HPDE6-E6E7 (cell line): ENCODE measurements at regions not wholly inside any gene's neighbourhood (a gene's known extent, or its start where the extent isn't known, plus 50 kb on each side); places are given as distances from the start of the nearest gene placed in this dataset.
"Not testable (repeated sequence)": the region's sequence is repeated elsewhere in the genome, so short reads cannot be mapped to it uniquely, and the experiment has no call there.

Experiments used
- DNase-seq: peaks from one replicate; pipeline ENCODE4 v3.0.0; 2011; ENCODE audit warnings: missing footprints; ENCODE audit errors: extremely low spot score

DNA sequence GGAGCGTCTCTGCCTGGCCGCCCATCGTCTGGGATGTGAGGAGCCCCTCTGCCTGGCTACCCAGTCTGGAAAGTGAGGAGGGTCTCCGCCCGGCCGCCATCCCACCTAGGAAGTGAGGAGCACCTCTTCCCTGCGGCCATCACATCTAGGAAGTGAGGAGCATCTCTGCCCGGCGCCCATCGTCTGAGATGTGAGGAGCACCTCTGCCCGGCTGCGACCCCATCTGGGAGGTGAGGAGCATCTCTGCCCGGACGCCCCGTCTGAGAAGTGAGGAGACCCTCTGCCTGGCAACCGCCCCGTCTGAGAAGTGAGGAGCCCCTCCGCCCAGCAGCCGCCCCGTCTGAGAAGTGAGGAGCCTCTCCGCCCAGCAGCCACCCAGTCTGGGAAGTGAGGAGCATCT, 84.5 kb downstream of the IDS start:
- DNase-seq = not testable (repeated sequence)

DNA sequence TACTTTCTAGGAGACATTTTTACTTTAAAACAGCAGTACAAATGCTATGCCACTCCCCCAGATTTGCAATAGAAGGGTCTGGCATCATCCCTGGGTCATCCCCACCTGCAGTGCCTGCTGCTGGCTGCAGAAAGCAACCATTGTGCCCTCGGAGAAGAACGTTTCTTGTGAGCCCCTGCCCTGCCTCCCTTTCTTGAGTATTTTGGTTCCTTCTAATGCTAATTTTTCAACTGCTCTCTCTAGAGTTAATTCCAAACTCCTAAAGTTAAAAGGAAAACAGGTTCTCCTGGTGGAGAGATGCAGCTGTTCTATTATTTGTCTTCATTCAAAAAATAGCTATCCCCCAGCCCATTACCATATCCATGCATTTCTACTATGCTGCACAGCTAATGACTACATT, 107.1 kb downstream of the IDS start:
- no peak for DNase-seq

DNA sequence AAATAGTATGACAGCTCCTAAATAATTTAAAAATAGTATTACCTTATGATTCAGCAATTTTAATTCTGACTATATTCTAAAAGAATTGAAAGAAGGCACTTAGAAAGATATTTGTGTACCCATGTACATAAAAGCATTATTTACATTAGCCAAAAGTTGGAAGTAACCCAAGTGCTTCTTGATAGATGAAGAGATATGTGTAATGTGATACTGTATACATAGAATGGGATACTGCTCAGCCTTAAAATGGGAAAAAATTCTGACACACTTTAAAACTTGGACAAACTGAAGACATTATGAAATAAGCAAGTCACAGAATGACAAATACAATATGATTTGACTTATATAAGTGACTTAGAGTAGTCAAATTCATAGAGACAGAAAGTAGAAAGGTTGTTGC, 112.2 kb downstream of the IDS start:
- DNase-seq = no peak

DNA sequence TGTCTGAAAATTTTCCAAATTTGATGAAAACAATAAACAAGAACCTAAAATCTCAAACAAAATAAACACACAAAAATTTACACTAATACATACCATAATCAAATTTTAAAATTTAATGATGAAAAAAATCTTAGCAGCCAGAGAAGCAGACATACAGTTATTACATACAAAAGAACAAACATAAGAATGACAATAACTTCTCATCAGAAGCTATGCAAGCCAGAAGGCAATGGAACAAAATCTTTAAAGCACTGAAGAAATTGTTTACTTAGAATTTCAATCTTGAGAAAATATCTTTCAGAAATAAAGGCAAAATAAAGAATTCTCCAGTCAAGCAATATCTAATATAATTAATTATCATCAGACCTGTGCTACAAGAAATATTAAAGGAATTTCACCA, 121.3 kb downstream of the IDS start:
- DNase-seq = no peak

DNA sequence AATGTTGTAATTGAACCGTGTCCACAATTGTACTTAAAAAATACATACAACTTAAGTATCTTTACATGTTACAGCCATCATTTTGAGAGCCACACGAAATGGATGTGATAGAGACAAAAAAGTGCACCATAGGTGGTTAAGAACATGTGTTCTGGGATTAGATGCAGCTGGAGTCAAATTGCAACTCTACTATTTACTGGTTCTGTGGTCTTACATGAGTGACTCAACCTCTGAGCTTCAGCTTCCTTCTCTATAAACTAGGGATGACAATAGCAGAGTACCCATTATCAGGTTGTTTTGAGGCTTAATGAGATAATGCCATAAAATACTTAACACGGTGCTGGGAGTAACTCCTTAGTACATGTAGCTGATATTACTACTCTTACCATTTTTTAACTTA, 130.4 kb downstream of the IDS start:
- DNase-seq = no peak

DNA sequence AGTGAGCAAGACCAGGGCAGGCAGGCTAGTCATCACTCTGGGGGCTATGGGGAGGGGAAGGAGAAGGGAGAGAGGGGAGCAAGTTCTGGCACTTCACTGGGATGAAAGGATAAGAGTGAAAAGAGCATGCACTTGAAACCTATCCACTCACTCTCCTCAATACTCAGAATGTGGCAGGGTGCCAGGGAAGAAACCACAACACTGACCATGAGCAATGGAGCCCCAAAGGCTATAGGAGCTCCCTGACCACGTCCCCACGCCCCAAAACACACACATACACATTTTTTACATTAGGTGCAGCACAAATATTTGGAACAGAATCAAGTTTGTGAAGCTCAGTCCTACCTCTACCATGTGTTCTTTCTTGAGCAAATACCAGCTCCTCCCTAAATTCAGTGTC, 132.2 kb downstream of the IDS start:
- DNase-seq = no peak

DNA sequence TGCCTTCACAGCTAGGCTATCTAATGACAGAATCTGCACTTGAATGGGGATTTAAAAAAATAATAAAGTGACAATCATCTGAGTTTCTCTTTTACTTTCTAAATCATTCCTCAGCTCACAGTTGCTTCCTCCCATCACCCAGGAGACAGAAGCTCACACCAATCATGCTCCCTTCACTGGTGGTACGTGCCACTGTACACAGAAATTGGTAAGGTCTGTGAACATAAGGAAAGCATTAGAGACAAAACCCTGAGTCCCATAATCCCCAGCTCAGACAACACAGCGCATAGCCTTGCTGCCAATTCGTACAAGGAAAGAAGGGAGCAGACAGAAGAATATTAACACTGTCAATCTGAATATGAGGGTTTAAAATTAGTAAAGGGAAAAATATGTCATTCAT, 133.1 kb downstream of the IDS start:
- no peak for DNase-seq

DNA sequence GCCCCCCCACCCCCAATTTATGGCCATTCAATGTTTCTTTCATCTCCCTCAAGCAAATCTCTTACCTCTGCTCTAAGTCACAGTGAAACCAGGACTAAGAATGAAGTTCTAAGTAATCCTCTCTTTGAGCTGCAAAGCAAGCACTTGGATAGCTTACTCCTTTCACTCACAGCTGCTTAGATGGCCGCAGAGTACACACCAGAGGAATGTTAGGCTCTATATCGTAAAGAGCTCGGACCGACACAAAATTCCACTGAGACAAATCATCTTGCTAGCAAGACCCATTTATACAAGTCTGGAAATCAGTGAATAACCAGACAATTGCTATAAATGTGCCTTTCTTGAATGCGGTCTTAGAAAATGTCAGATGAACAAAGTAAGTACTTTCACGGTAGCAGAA, 135.0 kb downstream of the IDS start:
- DNase-seq = no peak

DNA sequence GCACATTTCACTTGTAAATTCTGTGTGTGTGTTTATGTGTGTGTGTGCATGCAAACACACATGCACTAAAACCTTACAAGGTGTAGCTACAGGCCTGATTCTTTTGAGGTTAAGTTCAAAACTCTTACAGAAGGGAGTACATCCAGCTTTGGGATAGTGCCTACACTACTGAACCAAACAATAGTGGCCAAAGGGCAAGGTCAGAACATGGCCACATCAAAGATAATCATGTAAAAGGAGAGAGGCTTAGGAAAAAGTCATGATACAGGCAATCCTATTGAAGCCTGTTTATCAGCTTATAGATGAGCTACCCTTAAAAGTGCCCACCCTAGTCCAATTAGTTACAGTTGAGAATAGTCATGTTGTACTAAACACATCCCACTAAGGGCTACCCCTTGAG, 139.6 kb downstream of the IDS start:
- DNase-seq = no peak

DNA sequence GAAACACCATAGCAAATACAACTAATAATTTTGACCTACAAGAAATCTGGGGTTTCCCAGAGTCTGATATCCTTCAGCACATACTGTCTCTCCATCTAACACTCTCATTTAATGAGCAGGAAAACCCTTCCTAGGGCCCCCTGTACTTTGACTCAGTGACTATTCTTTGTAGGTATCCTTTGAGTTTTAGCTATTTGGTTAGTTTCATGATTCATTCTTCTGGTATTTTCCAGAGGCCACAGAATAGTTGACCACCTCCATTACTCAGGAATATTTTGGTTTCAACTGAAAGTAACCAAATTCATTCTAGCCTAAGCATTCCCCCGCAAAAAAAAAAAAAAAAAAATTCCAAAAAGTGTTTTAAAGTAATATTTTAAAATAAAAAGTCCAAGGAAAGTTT, 140.0 kb downstream of the IDS start:
- no peak for DNase-seq

DNA sequence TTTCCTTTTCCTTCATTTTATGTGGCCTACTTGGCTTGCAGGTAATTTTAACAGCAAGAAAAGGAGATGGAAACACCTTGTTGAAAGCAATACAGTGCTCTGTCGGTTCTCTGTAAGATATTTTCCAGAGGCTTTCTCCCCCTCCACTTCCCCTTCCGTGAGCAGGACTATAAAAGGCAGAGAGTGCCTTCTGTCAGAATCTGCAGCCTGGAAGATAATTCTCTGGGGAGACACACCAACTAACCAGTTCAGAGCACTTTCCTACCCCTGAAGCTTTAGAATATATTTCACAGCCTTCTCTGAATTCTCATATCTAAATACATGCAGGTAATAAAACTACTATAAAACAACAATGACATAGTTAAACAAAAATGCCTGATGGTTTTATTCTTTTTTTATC, 141.1 kb downstream of the IDS start:
- DNase-seq = no peak

DNA sequence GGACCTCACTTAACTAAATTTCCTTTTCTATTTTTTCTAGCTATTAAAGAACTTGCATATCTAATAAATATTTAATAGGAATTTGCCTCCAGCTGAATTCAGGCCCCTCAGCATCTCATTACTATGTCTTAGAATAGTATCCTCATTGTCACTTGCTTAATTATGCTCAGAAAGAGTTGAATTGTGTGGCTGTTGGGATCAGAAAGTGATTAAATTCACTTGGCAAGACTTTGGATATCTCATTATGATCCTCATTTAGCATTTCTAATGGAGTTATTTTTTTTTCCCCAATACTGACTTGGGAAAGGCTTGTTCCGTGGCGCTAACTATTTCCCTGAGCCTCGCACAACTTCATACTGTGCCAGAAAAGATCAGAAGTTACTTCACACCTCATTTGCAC, 158.8 kb downstream of the IDS start:
- no peak for DNase-seq

DNA sequence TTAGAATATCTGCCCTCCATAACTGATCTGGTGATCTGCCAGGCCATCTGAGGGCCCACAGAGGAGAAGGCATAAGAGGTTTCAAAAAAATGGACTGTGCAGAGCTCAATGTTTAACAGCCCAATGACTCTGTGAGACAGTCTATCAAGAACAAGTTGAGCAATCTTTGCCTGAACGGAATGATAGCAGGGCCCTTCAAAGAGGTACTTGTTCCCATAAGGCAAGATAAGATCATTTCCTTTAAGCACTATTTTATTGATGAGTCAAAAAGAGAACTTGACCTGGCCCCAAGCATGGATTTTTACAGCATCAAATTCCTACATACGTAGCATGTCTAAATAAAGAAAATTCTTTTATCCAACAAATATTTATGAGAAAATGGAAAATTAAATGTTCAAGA, 182.8 kb downstream of the IDS start:
- DNase-seq = no peak

DNA sequence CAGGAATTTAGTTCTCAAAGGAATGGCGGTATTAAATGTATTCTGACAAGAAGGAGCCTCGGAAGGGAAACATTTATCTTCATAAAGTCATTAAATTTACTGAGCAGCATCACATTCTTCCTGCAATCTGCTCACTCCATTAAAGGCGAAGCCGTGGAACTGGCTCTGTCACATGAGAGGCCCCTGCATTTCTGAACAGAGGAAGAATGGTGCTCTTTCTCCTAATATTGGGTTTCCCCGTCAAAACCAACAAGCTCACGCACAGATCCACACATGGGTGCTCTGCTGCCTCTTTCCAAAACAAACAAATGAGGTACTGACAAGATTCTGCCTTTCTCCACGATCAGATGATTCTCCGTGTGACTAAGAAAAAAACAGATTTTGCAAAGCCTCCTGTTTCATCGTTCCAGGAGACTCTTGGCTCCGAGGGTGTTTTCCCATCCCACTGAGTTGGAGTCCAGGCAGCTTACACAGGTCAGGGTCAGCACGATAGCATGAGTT, 191.2 kb downstream of the IDS start:
- DNase-seq = no peak

DNA sequence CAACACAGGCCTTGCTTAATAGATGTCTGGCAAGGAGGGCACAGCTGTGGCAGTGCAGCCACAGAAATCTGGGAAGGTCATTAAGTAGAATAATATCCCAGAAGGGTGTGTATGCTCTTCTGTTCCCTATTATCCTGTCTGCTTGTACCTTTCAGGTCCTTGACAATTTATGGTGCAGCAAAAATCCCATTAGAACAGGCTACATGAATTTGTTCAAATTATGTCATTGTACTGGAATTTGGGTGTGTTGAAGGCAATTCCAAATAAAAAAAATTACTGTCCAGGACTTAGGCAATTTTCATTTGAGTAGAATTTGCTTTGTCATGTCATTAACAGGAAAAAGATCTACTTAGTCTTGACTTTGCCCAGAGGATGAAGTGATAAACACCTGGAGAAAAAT, 192.1 kb downstream of the IDS start:
- no peak for DNase-seq

DNA sequence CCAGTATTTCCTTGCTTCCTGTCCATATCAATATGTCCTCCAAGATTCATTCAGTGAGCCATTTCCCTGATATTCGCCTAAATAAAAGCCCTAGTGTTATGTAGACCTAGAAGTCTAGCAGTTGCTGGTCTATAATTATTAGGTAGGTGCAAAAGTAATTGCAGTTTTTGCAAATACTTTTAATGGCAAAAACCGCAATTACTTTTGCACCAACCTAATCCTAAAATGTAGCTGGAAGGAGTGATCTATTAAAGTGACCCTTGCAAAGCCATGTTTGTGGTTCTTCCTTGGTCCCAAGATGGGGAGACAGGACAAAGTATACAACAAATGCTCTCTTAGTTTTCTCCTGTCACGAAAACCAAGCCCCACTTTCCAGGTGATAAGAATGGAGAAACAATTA, 193.0 kb downstream of the IDS start:
- no peak for DNase-seq

DNA sequence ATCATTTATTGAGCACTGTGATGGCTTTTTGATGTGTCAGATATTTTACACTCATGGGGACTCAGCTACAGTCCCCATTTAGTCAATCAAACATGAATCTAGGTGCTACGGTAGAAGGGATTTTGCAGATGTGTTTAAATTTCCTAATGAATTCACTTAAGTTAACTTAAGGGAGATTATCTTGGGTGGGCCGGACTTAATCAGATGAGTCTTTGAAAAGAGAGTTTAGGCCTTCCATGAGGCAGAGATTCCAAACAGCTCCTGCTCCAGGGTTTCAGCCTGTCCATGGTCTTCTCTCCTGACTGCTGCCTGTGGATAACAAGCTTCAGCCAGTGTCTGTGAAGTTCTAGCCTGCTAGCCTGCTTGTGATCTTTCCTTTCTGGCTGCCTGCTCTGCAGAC, 202.4 kb downstream of the IDS start:
- DNase-seq = no peak

DNA sequence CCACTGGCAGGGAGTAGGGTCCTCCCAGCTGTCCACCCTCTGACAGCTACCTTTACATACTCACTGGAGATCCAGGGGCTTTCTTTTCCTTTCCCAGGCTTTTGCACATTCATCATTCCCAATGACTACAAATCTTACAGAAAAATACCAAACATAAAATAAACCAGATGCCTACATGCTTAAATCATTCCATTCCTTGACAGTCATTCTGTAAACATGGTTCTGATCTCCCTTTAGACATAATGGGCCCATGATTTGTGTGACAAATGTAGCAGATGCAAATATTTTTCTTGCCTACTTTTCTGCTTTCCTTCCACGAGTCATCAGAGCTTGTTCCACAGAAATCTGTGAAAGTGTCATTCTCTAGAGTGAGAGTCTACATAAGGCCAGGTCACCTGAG, 207.0 kb downstream of the IDS start:
- DNase-seq = no peak

DNA sequence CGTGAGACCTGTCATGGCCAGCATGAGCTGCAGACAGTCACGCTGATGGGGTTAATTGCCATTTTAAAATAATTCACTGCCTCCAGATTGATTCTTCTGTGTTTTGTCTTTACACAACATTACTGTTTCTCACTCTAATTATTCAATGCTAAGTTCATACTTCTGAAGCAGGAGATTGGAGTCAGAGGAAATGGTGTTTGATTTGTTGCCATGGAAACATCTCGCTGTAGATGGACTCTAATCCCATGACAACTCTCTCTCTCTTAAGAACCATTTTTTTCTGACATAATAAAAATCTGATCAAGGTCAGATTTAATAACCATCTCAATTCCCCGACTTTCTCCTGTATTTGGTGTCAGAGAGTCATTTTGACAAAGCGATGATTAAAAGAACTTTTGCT, 209.0 kb downstream of the IDS start:
- no peak for DNase-seq

DNA sequence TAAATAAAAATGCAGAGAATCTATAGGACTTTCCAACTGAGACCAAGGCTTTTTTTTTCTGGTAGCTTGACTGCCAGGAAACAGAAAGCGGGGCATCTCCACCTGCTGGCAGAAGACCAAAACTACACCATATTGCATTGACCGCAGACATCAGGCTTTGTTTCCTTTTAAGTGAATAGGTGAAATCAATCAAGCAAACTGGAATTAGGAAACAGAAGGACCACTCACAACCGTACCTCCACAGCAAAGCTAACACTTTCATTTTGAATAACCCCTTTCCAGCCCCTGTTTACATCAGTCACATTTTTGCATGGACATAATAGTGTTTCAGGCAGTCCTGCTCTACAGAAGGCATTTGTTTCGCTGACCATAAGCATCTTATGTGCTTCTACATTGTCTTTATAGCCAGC, 218.2 kb downstream of the IDS start:
- DNase-seq = peak; percentile 60

DNA sequence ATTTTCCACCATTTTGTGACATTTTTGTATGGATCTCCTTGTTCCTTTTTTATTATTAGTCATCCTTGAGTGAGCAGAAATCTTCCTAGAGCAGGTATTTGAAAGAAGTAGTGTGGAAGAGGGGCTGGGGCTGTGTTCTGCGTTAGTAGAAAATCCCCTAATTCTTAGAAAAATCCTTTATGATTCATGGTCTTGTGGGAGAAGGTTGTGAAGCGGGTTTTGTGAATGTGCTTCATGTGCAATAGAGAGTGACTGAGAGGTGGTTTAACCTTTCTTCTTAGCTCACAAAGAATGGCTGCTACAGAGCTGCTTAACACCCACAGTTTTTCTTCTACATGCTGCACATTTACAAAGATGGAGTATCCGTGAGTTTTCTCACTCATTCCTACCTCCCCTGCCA, 220.5 kb downstream of the IDS start:
- DNase-seq = no peak

DNA sequence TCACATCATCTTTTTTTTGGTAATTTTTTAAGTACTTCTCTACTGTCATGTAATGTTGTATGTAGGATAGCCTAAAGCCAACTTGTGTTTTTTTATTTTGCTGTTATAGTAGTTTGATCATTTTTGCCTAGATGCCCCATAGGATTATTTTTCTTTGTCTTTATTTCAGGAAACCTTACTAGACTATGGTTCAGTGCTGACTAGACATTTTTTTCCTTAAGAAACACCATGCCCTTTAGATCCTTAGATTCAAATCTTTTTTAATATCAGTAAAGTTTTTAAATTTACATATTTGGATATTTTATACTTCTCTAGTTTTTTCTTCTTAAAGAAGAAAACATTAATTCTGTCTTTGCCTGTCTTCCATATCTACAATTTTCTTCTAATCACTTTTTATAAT, 221.3 kb downstream of the IDS start:
- no peak for DNase-seq

DNA sequence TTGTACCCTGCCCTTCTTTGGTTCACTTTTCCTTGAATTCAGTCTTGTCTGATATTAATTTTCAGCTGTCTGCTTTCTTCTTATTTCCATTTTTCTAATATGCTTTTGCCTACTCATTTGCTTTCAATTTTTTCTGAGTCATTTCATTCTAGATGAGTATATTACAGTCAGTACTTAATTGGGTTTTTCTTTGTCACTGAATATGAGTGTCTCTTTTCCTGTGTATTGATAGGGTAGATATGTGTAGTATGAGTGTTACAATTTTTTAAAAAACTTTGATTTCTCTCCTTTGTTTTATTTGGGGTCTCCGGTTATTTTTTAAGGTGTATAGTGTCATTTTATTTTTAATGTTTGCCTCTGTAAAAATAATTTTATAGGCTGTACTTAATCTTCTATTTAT, 222.2 kb downstream of the IDS start:
- DNase-seq = no peak

DNA sequence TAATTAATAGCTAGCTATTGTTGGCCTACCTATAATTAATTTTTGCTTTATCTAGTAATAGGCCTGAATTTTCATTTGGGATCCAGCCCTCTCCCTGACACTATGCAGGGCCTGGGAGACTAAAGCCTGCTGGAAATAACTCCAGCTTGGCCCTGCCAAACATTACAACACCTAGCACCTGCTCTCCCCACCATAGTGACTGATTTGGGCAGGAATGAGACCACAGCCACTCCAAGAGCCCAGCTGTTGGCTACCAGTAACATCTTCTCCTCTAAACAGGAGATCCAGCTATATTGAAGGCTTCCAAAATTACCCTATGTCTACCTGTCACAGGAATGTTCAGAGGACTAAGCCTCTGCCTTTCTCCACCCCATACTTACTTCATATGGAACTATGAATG, 225.1 kb downstream of the IDS start:
- DNase-seq = no peak

DNA sequence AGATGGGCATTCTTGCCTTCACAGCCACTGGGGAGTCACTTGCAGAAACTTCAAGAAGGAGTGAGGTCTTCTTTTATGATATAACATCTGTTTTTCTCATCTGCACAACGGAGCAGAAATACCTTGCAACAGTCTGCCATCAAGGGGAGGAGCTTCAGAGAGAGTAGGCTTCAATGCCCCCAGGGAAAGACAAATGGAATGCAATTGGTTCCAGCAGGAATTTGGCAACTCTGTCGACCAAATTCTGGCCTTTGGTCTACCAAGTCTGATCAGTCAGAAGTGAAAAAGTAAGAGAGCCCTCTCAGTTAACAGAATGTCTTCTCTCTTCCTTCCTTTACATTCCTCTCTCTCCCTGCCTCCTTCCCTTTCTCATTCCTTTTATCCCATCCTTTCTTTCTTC, 229.3 kb downstream of the IDS start:
- DNase-seq = no peak
